ENCODE measurements at regions not wholly inside any gene's neighbourhood (a gene's known extent, or its start where the extent isn't known, plus 50 kb on each side); places are given as distances from the start of the nearest gene placed in this dataset.
A peak's percentile ranks its signal among the peaks of the same experiment; 100 is the strongest.

DNA sequence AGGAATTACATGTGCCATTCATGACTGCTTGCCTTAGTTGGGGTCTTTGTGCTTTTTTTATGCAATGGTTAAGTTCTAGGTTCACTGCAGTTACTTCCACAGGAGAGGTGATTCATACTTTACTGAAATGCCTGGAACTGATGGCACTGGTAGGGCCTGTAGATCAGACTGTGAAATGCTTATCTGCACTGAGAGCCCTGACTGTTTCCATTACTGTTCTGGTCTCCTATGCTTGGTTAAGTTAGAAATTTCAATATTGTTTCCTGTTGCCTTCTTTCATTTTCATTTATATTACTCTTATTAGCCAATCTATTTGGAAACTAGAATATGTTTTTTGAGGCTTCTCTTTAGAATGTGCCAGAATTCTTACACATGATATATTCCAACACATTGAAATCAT lies 484.1 kb upstream of the SEMA6A start (continued):
- TF ChIP-seq ETS1 (IDR thresholded peaks at IDR 0.05) (no peak), STAT1 (IDR thresholded peaks at IDR 0.05; ENCODE audit: unreplicated experiment) (no peak), ZNF331 (CRISPR knock-in tag; IDR thresholded peaks at IDR 0.05; ENCODE audit: low read depth) (no peak)

DNA sequence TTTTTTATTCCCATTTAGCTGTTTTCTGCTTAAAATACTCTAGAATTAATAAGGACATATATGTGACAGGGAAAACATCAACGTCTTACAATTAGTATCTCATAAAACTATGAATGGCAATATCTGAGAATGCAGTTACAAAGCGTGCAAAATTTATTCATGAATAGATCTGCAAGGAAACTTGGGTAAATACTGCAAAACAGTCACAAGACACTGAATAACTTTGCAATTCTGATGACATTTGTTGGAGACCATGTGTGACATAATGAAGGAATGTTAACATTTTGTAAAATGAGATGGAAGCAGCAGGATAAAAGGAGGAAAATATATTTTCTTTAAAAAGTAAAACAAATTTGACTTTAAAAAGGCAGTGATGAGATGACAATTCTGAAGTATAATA lies 480.9 kb upstream of the SEMA6A start:
- peaks cover 3% of the 10 kb centered on the region for H3K27me3 Mint-ChIP-seq (ENCODE audit: insufficient read depth, low read depth, poor library complexity)
- H3K4me3 Mint-ChIP-seq, result no peak overlapping the region
- H3K4me3 ChIP-seq, result no peak overlapping the region
- H3K4me1 Mint-ChIP-seq, result peaks cover 47% of the 10 kb centered on the region
- DNase-seq (ENCODE audit: low spot score), result no peak
- H3K27ac Mint-ChIP-seq, result no peak overlapping the region
- no peak overlapping the region for H2AFZ ChIP-seq
- H3K36me3 Mint-ChIP-seq (ENCODE audit: low read depth), result peaks cover 11% of the 10 kb centered on the region
- peak overlapping the region; percentile 74 for H3K27ac ChIP-seq (ENCODE audit: low read depth)
- H3K27me3 ChIP-seq (ENCODE audit: insufficient read depth), result no peaks in the 10 kb centered on the region
- ATAC-seq, result no peak
- no peaks in the 10 kb centered on the region for H3K9me2 ChIP-seq (ENCODE audit: insufficient read depth)
- H3K4me1 ChIP-seq (ENCODE audit: insufficient read depth), result peaks cover 50% of the 10 kb centered on the region
- peak overlapping the region; percentile 21 for H3K4me2 ChIP-seq
- H3K79me2 ChIP-seq (replicated peaks; ENCODE audit: insufficient read depth), result no peaks in the 10 kb centered on the region
- no peaks in the 10 kb centered on the region for H3K36me3 ChIP-seq (ENCODE audit: insufficient read depth)
- no peaks in the 10 kb centered on the region for H4K20me1 ChIP-seq (replicated peaks; ENCODE audit: insufficient read depth)
- TF ChIP-seq NANOG (IDR thresholded peaks at IDR 0.05; ENCODE audit: borderline replicate concordance) (no peak), CTCF (conservative IDR thresholded peaks at IDR 0.05; ENCODE audit: low read depth in 2 of 2) (no peak), POLR2AphosphoS5 (IDR thresholded peaks at IDR 0.05; ENCODE audit: low read depth) (no peak), STAT1 (IDR thresholded peaks at IDR 0.05; ENCODE audit: unreplicated experiment) (no peak), CREB1 (CRISPR knock-in tag; IDR thresholded peaks at IDR 0.05; ENCODE audit: low read depth) (no peak)
- TF ChIP-seq, protein P1, sequence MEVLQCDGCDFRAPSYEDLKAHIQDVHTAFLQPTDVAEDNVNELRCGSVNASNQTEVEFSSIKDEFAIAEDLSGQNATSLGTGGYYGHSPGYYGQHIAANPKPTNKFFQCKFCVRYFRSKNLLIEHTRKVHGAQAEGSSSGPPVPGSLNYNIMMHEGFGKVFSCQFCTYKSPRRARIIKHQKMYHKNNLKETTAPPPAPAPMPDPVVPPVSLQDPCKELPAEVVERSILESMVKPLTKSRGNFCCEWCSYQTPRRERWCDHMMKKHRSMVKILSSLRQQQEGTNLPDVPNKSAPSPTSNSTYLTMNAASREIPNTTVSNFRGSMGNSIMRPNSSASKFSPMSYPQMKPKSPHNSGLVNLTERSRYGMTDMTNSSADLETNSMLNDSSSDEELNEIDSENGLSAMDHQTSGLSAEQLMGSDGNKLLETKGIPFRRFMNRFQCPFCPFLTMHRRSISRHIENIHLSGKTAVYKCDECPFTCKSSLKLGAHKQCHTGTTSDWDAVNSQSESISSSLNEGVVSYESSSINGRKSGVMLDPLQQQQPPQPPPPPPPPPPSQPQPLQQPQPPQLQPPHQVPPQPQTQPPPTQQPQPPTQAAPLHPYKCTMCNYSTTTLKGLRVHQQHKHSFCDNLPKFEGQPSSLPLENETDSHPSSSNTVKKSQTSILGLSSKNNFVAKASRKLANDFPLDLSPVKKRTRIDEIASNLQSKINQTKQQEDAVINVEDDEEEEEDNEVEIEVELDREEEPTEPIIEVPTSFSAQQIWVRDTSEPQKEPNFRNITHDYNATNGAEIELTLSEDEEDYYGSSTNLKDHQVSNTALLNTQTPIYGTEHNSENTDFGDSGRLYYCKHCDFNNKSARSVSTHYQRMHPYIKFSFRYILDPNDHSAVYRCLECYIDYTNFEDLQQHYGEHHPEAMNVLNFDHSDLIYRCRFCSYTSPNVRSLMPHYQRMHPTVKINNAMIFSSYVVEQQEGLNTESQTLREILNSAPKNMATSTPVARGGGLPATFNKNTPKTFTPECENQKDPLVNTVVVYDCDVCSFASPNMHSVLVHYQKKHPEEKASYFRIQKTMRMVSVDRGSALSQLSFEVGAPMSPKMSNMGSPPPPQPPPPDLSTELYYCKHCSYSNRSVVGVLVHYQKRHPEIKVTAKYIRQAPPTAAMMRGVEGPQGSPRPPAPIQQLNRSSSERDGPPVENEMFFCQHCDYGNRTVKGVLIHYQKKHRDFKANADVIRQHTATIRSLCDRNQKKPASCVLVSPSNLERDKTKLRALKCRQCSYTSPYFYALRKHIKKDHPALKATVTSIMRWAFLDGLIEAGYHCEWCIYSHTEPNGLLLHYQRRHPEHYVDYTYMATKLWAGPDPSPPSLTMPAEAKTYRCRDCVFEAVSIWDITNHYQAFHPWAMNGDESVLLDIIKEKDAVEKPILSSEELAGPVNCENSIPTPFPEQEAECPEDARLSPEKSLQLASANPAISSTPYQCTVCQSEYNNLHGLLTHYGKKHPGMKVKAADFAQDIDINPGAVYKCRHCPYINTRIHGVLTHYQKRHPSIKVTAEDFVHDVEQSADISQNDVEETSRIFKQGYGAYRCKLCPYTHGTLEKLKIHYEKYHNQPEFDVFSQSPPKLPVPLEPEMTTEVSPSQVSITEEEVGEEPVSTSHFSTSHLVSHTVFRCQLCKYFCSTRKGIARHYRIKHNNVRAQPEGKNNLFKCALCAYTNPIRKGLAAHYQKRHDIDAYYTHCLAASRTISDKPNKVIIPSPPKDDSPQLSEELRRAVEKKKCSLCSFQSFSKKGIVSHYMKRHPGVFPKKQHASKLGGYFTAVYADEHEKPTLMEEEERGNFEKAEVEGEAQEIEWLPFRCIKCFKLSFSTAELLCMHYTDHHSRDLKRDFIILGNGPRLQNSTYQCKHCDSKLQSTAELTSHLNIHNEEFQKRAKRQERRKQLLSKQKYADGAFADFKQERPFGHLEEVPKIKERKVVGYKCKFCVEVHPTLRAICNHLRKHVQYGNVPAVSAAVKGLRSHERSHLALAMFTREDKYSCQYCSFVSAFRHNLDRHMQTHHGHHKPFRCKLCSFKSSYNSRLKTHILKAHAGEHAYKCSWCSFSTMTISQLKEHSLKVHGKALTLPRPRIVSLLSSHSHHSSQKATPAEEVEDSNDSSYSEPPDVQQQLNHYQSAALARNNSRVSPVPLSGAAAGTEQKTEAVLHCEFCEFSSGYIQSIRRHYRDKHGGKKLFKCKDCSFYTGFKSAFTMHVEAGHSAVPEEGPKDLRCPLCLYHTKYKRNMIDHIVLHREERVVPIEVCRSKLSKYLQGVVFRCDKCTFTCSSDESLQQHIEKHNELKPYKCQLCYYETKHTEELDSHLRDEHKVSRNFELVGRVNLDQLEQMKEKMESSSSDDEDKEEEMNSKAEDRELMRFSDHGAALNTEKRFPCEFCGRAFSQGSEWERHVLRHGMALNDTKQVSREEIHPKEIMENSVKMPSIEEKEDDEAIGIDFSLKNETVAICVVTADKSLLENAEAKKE (CRISPR knock-in tag; IDR thresholded peaks at IDR 0.05), result no peak
- TF ChIP-seq, protein P2, sequence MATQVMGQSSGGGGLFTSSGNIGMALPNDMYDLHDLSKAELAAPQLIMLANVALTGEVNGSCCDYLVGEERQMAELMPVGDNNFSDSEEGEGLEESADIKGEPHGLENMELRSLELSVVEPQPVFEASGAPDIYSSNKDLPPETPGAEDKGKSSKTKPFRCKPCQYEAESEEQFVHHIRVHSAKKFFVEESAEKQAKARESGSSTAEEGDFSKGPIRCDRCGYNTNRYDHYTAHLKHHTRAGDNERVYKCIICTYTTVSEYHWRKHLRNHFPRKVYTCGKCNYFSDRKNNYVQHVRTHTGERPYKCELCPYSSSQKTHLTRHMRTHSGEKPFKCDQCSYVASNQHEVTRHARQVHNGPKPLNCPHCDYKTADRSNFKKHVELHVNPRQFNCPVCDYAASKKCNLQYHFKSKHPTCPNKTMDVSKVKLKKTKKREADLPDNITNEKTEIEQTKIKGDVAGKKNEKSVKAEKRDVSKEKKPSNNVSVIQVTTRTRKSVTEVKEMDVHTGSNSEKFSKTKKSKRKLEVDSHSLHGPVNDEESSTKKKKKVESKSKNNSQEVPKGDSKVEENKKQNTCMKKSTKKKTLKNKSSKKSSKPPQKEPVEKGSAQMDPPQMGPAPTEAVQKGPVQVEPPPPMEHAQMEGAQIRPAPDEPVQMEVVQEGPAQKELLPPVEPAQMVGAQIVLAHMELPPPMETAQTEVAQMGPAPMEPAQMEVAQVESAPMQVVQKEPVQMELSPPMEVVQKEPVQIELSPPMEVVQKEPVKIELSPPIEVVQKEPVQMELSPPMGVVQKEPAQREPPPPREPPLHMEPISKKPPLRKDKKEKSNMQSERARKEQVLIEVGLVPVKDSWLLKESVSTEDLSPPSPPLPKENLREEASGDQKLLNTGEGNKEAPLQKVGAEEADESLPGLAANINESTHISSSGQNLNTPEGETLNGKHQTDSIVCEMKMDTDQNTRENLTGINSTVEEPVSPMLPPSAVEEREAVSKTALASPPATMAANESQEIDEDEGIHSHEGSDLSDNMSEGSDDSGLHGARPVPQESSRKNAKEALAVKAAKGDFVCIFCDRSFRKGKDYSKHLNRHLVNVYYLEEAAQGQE (IDR thresholded peaks at IDR 0.05; ENCODE audit: unreplicated experiment), result no peak
- no peaks in the 10 kb centered on the region; the same call in 1 of the 2 replicates for H3F3A ChIP-seq (replicated peaks; ENCODE audit: low read depth)
- peaks cover 2% of the 10 kb centered on the region for H3K9me3 Mint-ChIP-seq

All from GM23338 (cell line).